ENCODE measurements at regions not wholly inside any gene's neighbourhood (a gene's known extent, or its start where the extent isn't known, plus 50 kb on each side); places are given as distances from the start of the nearest gene placed in this dataset.

GRCh38 chr10:10528563-10528910, 489.1 kb upstream of the CELF2 start:
- Histone ChIP-seq H3K27me3 (ENCODE audit: low read depth) (no peaks in the 10 kb centered on the region), H3K9me3 (no peaks in the 10 kb centered on the region), H3K4me3 (no peak overlapping the region), H3K36me3 (no peaks in the 10 kb centered on the region), H3K4me1 (no peaks in the 10 kb centered on the region), H3K27ac (no peak overlapping the region)
- no peak for TF ChIP-seq CTCF (IDR thresholded peaks at IDR 0.05)
- DNase-seq (no peak), ATAC-seq (no peak)
- intact Hi-C loops (cut with DNase I), result no loop called here

- intact Hi-C loops (cut with DNase I), result no loop called here
- no peak for DNase-seq
- no peaks in the 10 kb centered on the region for H3K4me1 ChIP-seq
Observed at GRCh38 chr10:10530313-10530712, 487.4 kb upstream of the CELF2 start.

GRCh38 chr10:10532236-10532635, 485.4 kb upstream of the CELF2 start:
- Histone ChIP-seq H3K27ac (no peak overlapping the region), H3K4me1 (no peaks in the 10 kb centered on the region), H3K9me3 (no peaks in the 10 kb centered on the region), H3K4me3 (no peak overlapping the region), H3K27me3 (ENCODE audit: low read depth) (no peaks in the 10 kb centered on the region), H3K36me3 (no peaks in the 10 kb centered on the region)
- TF ChIP-seq CTCF (IDR thresholded peaks at IDR 0.05), result no peak
- intact Hi-C loops (cut with DNase I), result no loop called here
- peak in 1 of 2 donors; percentile 57 for ATAC-seq
- no peak for DNase-seq

More at GRCh38 chr10:10530313-10530712, 487.4 kb upstream of the CELF2 start:
- ATAC-seq, result no peak
- no peak overlapping the region for H3K27ac ChIP-seq
- no peaks in the 10 kb centered on the region for H3K36me3 ChIP-seq
- H3K27me3 ChIP-seq (ENCODE audit: low read depth), result no peaks in the 10 kb centered on the region
- no peak for TF ChIP-seq CTCF (IDR thresholded peaks at IDR 0.05)
- H3K9me3 ChIP-seq, result no peaks in the 10 kb centered on the region
- no peak overlapping the region for H3K4me3 ChIP-seq

- ATAC-seq, result no peak
- no peaks in the 10 kb centered on the region for H3K9me3 ChIP-seq
- no peaks in the 10 kb centered on the region for H3K4me1 ChIP-seq
- no peaks in the 10 kb centered on the region for H3K27me3 ChIP-seq (ENCODE audit: low read depth)
- intact Hi-C loops (cut with DNase I), result no loop called here
- no peaks in the 10 kb centered on the region for H3K36me3 ChIP-seq
- H3K27ac ChIP-seq, result no peak overlapping the region
- no peak for DNase-seq
- H3K4me3 ChIP-seq, result no peak overlapping the region
- no peak for TF ChIP-seq CTCF (IDR thresholded peaks at IDR 0.05)
Observed at GRCh38 chr10:10532826-10533225, 484.8 kb upstream of the CELF2 start.

GRCh38 chr10:10533437-10533836, 484.2 kb upstream of the CELF2 start:
- H3K4me3 ChIP-seq, result no peak overlapping the region
- no peak overlapping the region for H3K27ac ChIP-seq
- intact Hi-C loops (cut with DNase I), result no loop called here
- DNase-seq (no peak), ATAC-seq (no peak)
- TF ChIP-seq CTCF (IDR thresholded peaks at IDR 0.05), result no peak
- H3K9me3 ChIP-seq, result no peaks in the 10 kb centered on the region
- H3K27me3 ChIP-seq (ENCODE audit: low read depth), result no peaks in the 10 kb centered on the region
- no peaks in the 10 kb centered on the region for H3K4me1 ChIP-seq
- no peaks in the 10 kb centered on the region for H3K36me3 ChIP-seq

GRCh38 chr10:10538326-10538725, 479.3 kb upstream of the CELF2 start:
- Histone ChIP-seq H3K27ac (no peak overlapping the region), H3K4me1 (no peaks in the 10 kb centered on the region), H3K36me3 (no peaks in the 10 kb centered on the region), H3K9me3 (no peaks in the 10 kb centered on the region), H3K27me3 (ENCODE audit: low read depth) (no peaks in the 10 kb centered on the region), H3K4me3 (no peak overlapping the region)
- TF ChIP-seq CTCF (IDR thresholded peaks at IDR 0.05), result no peak
- DNase-seq (no peak), ATAC-seq (no peak)
- intact Hi-C loops (cut with DNase I), result no loop called here
